ENCODE measurements at regions not wholly inside any gene's neighbourhood (a gene's known extent, or its start where the extent isn't known, plus 50 kb on each side); places are given as distances from the start of the nearest gene placed in this dataset.
A peak's percentile ranks its signal among the peaks of the same experiment; 100 is the strongest.
"Not testable (repeated sequence)": the region's sequence is repeated elsewhere in the genome, so short reads cannot be mapped to it uniquely, and the experiment has no call there.

- Mint-ChIP-seq H3K27me3 (ENCODE audit: unreplicated experiment) (no peaks in the 10 kb centered on the region), H3K4me3 (ENCODE audit: unreplicated experiment) (no peak overlapping the region), H3K9me3 (ENCODE audit: unreplicated experiment) (peaks cover 8% of the 10 kb centered on the region), H3K4me1 (ENCODE audit: unreplicated experiment) (no peaks in the 10 kb centered on the region), H3K27ac (ENCODE audit: unreplicated experiment) (no peak overlapping the region), H3K36me3 (ENCODE audit: unreplicated experiment) (no peaks in the 10 kb centered on the region)
- TF ChIP-seq CTCF (IDR thresholded peaks at IDR 0.05): no peak
- DNase-seq (ENCODE audit: extremely low spot score, unreplicated experiment): peak; percentile 27
Observed at GRCh38 chrX:903116-903515, 272.5 kb downstream of the SHOX start.

- Mint-ChIP-seq H3K27ac (ENCODE audit: unreplicated experiment) (no peak overlapping the region), H3K9me3 (ENCODE audit: unreplicated experiment) (peaks cover 13% of the 10 kb centered on the region), H3K36me3 (ENCODE audit: unreplicated experiment) (no peaks in the 10 kb centered on the region), H3K4me3 (ENCODE audit: unreplicated experiment) (no peak overlapping the region), H3K27me3 (ENCODE audit: unreplicated experiment) (no peaks in the 10 kb centered on the region), H3K4me1 (ENCODE audit: unreplicated experiment) (no peaks in the 10 kb centered on the region)
- no peak for DNase-seq (ENCODE audit: extremely low spot score, unreplicated experiment)
- no peak for TF ChIP-seq CTCF (IDR thresholded peaks at IDR 0.05)
Observed at GRCh38 chrX:896256-896655, 265.7 kb downstream of the SHOX start.

- DNase-seq (ENCODE audit: extremely low spot score, unreplicated experiment): no peak
- no peaks in the 10 kb centered on the region for H3K4me1 Mint-ChIP-seq (ENCODE audit: unreplicated experiment)
- no peak overlapping the region for H3K4me3 Mint-ChIP-seq (ENCODE audit: unreplicated experiment)
- H3K27me3 Mint-ChIP-seq (ENCODE audit: unreplicated experiment): no peaks in the 10 kb centered on the region
- no peak for TF ChIP-seq CTCF (IDR thresholded peaks at IDR 0.05)
- H3K9me3 Mint-ChIP-seq (ENCODE audit: unreplicated experiment): peaks cover 22% of the 10 kb centered on the region
- no peak overlapping the region for H3K27ac Mint-ChIP-seq (ENCODE audit: unreplicated experiment)
- H3K36me3 Mint-ChIP-seq (ENCODE audit: unreplicated experiment): no peaks in the 10 kb centered on the region
Observed at GRCh38 chrX:889966-890651, 259.5 kb downstream of the SHOX start.

- H3K9me3 Mint-ChIP-seq (ENCODE audit: unreplicated experiment): peaks cover 25% of the 10 kb centered on the region
- DNase-seq (ENCODE audit: extremely low spot score, unreplicated experiment); H3K36me3 Mint-ChIP-seq (ENCODE audit: unreplicated experiment); H3K27me3 Mint-ChIP-seq (ENCODE audit: unreplicated experiment); H3K27ac Mint-ChIP-seq (ENCODE audit: unreplicated experiment); H3K4me3 Mint-ChIP-seq (ENCODE audit: unreplicated experiment); H3K4me1 Mint-ChIP-seq (ENCODE audit: unreplicated experiment): not testable (repeated sequence)
Observed at GRCh38 chrX:887724-888123, 257.1 kb downstream of the SHOX start.

GRCh38 chrX:883588-883987 lies 253.0 kb downstream of the SHOX start:
- Mint-ChIP-seq H3K36me3 (ENCODE audit: unreplicated experiment) (no peaks in the 10 kb centered on the region), H3K27me3 (ENCODE audit: unreplicated experiment) (peaks cover 10% of the 10 kb centered on the region), H3K27ac (ENCODE audit: unreplicated experiment) (no peak overlapping the region), H3K4me3 (ENCODE audit: unreplicated experiment) (no peak overlapping the region), H3K4me1 (ENCODE audit: unreplicated experiment) (no peaks in the 10 kb centered on the region), H3K9me3 (ENCODE audit: unreplicated experiment) (peaks cover 3% of the 10 kb centered on the region)
- DNase-seq (ENCODE audit: extremely low spot score, unreplicated experiment): no peak
- no peak for TF ChIP-seq CTCF (IDR thresholded peaks at IDR 0.05)

GRCh38 chrX:879756-880698 lies 249.4 kb downstream of the SHOX start:
- not testable (repeated sequence) for H3K27ac Mint-ChIP-seq (ENCODE audit: unreplicated experiment)

More at GRCh38 chrX:879756-880698, 249.4 kb downstream of the SHOX start:
- not testable (repeated sequence) for H3K4me3 Mint-ChIP-seq (ENCODE audit: unreplicated experiment); H3K9me3 Mint-ChIP-seq (ENCODE audit: unreplicated experiment); H3K36me3 Mint-ChIP-seq (ENCODE audit: unreplicated experiment); H3K27me3 Mint-ChIP-seq (ENCODE audit: unreplicated experiment); DNase-seq (ENCODE audit: extremely low spot score, unreplicated experiment); H3K4me1 Mint-ChIP-seq (ENCODE audit: unreplicated experiment)

Data from osteocyte (in vitro differentiated cells).